Caco-2 (cell line): ENCODE measurements at regions not wholly inside any gene's neighbourhood (a gene's known extent, or its start where the extent isn't known, plus 50 kb on each side); places are given as distances from the start of the nearest gene placed in this dataset.

ENCODE experiments used
- BruUV-seq: library from RNA; stranded (reverse); fragments of 400-500 nt; replicated peaks from 2 replicates; lab custom pipeline; 2021; lab: Mats Ljungman, UMichigan
- CTCF ChIA-PET: fragments of 300-600 bp; sonication (Branson Sonifier 250); formaldehyde crosslinking; loops from one replicate; lab custom pipeline; 2022; ENCODE audit warnings: antibody characterized with exemption; lab: Charles Lee
- POLR2A ChIA-PET: fragments of 300-600 bp; sonication (Branson Sonifier 250); formaldehyde crosslinking; loops from one replicate; lab custom pipeline; 2022; ENCODE audit warnings: antibody characterized with exemption; lab: Charles Lee
- DNase-seq, 2 experiments: peaks; one replicate each; pipeline versions ENCODE4 v3.0.0 to v3.0.0-alpha.2; 2020 to 2022
- H3K27me3 ChIP-seq: replicated peaks from 2 replicates; pipeline ENCODE4 v1.6.0; 2011; ENCODE audit warnings: low read length; ENCODE audit not compliant: control insufficient read depth, insufficient read depth
- H3K36me3 ChIP-seq: 2 replicates; pipeline ENCODE4 v1.5.1; 2011; ENCODE audit warnings: low read length; ENCODE audit not compliant: control insufficient read depth, insufficient read depth
- H3K4me1 ChIP-seq: fragments of 250-450 bp; sonication (Bioruptor Pico); 2 replicates; pipeline ENCODE4 v1.5.1; 2020; ENCODE audit warnings: mild to moderate bottlenecking
- H3K4me3 ChIP-seq: 2 replicates; pipeline ENCODE4 v1.5.1; 2011; ENCODE audit warnings: low read depth, mild to moderate bottlenecking, control low read depth, low read length
- H3K9me3 ChIP-seq: fragments of 250-450 bp; sonication (Bioruptor Pico); 2 replicates; pipeline ENCODE4 v1.5.1; 2020; ENCODE audit warnings: mild to moderate bottlenecking, moderate library complexity
- H3K27ac Mint-ChIP-seq: one replicate; pipeline ENCODE4 v1.8.0; 2022; ENCODE audit warnings: mixed read lengths; ENCODE audit not compliant: unreplicated experiment
- H3K27me3 Mint-ChIP-seq: one replicate; pipeline ENCODE4 v1.8.0; 2022; ENCODE audit warnings: mixed read lengths; ENCODE audit not compliant: insufficient read depth, unreplicated experiment
- H3K36me3 Mint-ChIP-seq: one replicate; pipeline ENCODE4 v1.8.0; 2022; ENCODE audit warnings: mild to moderate bottlenecking, mixed read lengths; ENCODE audit not compliant: insufficient read depth, unreplicated experiment
- H3K4me1 Mint-ChIP-seq: one replicate; pipeline ENCODE4 v1.8.0; 2022; ENCODE audit warnings: low read depth, mixed read lengths; ENCODE audit not compliant: unreplicated experiment
- H3K4me3 Mint-ChIP-seq: one replicate; pipeline ENCODE4 v1.8.0; 2022; ENCODE audit warnings: mild to moderate bottlenecking, moderate library complexity, mixed read lengths; ENCODE audit not compliant: unreplicated experiment
- H3K9me3 Mint-ChIP-seq: one replicate; pipeline ENCODE4 v1.8.0; 2022; ENCODE audit warnings: mixed read lengths; ENCODE audit not compliant: unreplicated experiment
- intact Hi-C: fragments of 100-400 bp; cut with micrococcal nuclease; formaldehyde crosslinking; loops from one replicate; pipeline ENCODE4 v1.10.0; 2022; ENCODE audit not compliant: unreplicated experiment
- TF ChIP-seq, protein P1 (sequence below), 2 experiments: fragments of 200-600 bp in 1 of 2; IDR thresholded peaks; 1 replicate in 1 of 2; 2 replicates in 1 of 2; pipeline versions ENCODE4 v1.5.1 to v1.8.0; 2011 to 2022; ENCODE audit warnings: antibody characterized with exemption in 1 of 2, control low read depth in 1 of 2, inconsistent platforms in 1 of 2, low read depth in 1 of 2, low read length in 1 of 2, mild to moderate bottlenecking in 1 of 2, moderate library complexity in 1 of 2; ENCODE audit not compliant: insufficient read depth in 1 of 2, severe bottlenecking in 1 of 2, unreplicated experiment in 1 of 2

DNA sequence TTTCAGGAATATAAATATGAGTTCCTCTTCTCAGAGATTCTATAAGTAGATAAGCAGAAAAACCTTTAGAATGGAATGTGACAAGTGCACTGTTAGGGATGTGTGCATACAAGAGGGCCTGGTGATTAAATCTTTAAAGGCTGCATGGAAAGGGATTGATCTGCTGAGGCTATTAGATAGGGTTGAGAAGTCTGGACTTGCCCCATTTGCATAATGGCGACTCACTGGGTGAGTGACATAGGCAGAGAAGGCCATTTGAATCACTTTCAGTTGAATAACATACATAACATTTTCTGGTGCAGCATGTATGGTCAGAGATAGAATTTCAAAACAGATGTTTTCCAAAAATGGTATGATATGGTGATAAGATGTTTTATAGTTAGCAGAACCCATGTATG, 156.9 kb downstream of the ZNF621 start:
- TF ChIP-seq, protein P1, sequence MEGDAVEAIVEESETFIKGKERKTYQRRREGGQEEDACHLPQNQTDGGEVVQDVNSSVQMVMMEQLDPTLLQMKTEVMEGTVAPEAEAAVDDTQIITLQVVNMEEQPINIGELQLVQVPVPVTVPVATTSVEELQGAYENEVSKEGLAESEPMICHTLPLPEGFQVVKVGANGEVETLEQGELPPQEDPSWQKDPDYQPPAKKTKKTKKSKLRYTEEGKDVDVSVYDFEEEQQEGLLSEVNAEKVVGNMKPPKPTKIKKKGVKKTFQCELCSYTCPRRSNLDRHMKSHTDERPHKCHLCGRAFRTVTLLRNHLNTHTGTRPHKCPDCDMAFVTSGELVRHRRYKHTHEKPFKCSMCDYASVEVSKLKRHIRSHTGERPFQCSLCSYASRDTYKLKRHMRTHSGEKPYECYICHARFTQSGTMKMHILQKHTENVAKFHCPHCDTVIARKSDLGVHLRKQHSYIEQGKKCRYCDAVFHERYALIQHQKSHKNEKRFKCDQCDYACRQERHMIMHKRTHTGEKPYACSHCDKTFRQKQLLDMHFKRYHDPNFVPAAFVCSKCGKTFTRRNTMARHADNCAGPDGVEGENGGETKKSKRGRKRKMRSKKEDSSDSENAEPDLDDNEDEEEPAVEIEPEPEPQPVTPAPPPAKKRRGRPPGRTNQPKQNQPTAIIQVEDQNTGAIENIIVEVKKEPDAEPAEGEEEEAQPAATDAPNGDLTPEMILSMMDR (IDR thresholded peaks at IDR 0.05; ENCODE audit: insufficient read depth in 1 of 2, low read depth in 1 of 2, low read length in 1 of 2, severe bottlenecking in 1 of 2, unreplicated experiment in 1 of 2): no peak

DNA sequence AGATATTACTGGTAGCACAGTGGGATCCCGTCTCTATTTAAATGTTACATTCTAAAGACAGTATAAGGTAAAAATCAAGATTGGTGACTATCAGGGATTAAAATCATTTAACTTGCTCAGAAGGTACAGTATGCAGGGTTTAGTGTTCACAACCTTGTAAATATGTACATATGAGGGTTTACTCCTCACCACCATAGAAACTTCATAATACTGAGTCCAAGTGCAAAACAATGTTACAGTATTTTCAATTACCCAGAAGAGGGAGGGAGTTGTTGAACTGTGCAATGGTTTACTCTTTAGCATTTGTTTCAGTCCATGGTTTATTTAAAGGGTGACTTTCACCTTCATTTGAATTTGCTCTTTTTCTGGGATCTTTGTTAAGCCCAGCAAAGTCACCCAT, 165.1 kb downstream of the ZNF621 start:
- ChIA-PET POLR2A (no interaction called here), CTCF (no interaction called here)
- TF ChIP-seq, protein P1 (IDR thresholded peaks at IDR 0.05; ENCODE audit: insufficient read depth in 1 of 2, low read depth in 1 of 2, low read length in 1 of 2, severe bottlenecking in 1 of 2, unreplicated experiment in 1 of 2): no peak
- Histone ChIP-seq H3K9me3 (no peaks in the 10 kb centered on the region), H3K4me3 (no peak overlapping the region), H3K4me1 (no peaks in the 10 kb centered on the region), H3K36me3 (no peaks in the 10 kb centered on the region; the same call in 1 of the 2 replicates), H3K27me3 (no peaks in the 10 kb centered on the region)
- Mint-ChIP-seq H3K27me3 (peaks cover 10% of the 10 kb centered on the region), H3K4me1 (no peaks in the 10 kb centered on the region), H3K9me3 (no peaks in the 10 kb centered on the region), H3K4me3 (no peak overlapping the region), H3K27ac (no peak overlapping the region), H3K36me3 (peaks cover 4% of the 10 kb centered on the region)
- intact Hi-C loops: no loop called here
- DNase-seq: no peak
- BruUV-seq: no TSS peak

More for the DNA sequence above, 156.9 kb downstream of the ZNF621 start:
- H3K36me3 Mint-ChIP-seq: no peaks in the 10 kb centered on the region
- Histone ChIP-seq H3K4me1 (0 out of 2 replicates have a peak, but pooled peaks cover 3% of the 10 kb centered on the region), H3K9me3 (no peaks in the 10 kb centered on the region), H3K36me3 (no peaks in the 10 kb centered on the region), H3K27me3 (no peaks in the 10 kb centered on the region), H3K4me3 (no peak overlapping the region)
- no peak overlapping the region for H3K4me3 Mint-ChIP-seq
- no peaks in the 10 kb centered on the region for H3K4me1 Mint-ChIP-seq
- CTCF ChIA-PET: no interaction called here
- peaks cover 9% of the 10 kb centered on the region for H3K27me3 Mint-ChIP-seq
- POLR2A ChIA-PET: no interaction called here
- no peak overlapping the region for H3K27ac Mint-ChIP-seq
- intact Hi-C loops: no loop called here
- no peaks in the 10 kb centered on the region for H3K9me3 Mint-ChIP-seq
- no TSS peak for BruUV-seq
- DNase-seq: no peak

DNA sequence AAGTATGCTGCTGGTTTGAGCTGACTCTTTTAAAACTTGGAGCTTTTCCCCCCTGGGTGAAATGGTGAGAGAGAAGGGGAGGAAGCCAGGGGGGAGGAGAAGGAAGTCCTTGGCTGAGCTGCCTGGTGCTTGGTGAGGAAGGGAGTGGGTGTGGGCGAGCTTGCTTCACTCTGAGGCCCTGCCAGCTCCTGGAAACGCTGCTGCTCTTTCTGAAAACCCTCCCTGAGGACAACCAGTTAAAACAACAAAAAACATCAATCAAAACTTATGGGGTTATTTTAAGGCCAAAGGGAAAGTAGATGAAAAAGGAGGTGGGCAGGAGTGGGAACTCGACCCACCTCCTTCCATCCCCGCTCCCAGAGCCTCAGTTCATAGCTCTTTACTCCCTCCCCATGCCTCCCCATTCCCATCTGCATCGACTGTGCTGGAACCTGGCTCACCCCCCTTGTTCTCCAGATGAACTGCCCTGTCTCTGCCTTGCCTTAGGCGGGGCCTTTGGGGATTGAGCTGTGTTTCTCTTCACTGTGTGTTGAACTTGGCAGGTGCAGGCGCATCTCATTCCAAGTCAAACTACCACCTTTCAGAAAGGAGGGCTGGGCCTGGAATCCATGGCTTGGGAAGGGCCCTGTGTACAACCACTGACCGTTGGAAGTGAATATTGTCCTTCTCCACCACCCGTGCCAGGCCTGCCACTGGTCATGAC, 166.1 kb downstream of the ZNF621 start:
- ChIA-PET CTCF (no interaction called here), POLR2A (no interaction called here)
- intact Hi-C loops: no loop called here
- Histone ChIP-seq H3K36me3 (no peaks in the 10 kb centered on the region; the same call in 1 of the 2 replicates), H3K4me3 (no peak overlapping the region), H3K9me3 (no peaks in the 10 kb centered on the region), H3K27me3 (no peaks in the 10 kb centered on the region), H3K4me1 (no peaks in the 10 kb centered on the region)
- Mint-ChIP-seq H3K4me1 (no peaks in the 10 kb centered on the region), H3K9me3 (no peaks in the 10 kb centered on the region), H3K27ac (no peak overlapping the region), H3K4me3 (no peak overlapping the region), H3K27me3 (peaks cover 10% of the 10 kb centered on the region), H3K36me3 (peaks cover 4% of the 10 kb centered on the region)
- TF ChIP-seq, protein P1 (IDR thresholded peaks at IDR 0.05; ENCODE audit: insufficient read depth in 1 of 2, low read depth in 1 of 2, low read length in 1 of 2, severe bottlenecking in 1 of 2, unreplicated experiment in 1 of 2): no peak
- BruUV-seq: no TSS peak
- no peak for DNase-seq
